C4-2B (cell line): ENCODE measurements at regions not wholly inside any gene's neighbourhood (a gene's known extent, or its start where the extent isn't known, plus 50 kb on each side); places are given as distances from the start of the nearest gene placed in this dataset.

Source experiments
- CTCF ChIP-seq: fragments of 450-650 bp; conservative IDR thresholded peaks from 2 replicates; pipeline ENCODE4 v1.5.1; 2017; ENCODE audit warnings: mild to moderate bottlenecking
- ZFX ChIP-seq: fragments of 450-650 bp; IDR thresholded peaks from 2 replicates; pipeline ENCODE4 v1.6.1; 2017

GRCh38 chr17:72413077-72414031, 292.5 kb downstream of the SOX9 start:
- TF ChIP-seq CTCF = no peak
- no peak for TF ChIP-seq ZFX
